ENCODE measurements at regions not wholly inside any gene's neighbourhood (a gene's known extent, or its start where the extent isn't known, plus 50 kb on each side); places are given as distances from the start of the nearest gene placed in this dataset.

- DNase-seq, result no peak
Observed at GRCh38 chr10:54914049-54914448, 113.0 kb upstream of the PCDH15 start.

DNA sequence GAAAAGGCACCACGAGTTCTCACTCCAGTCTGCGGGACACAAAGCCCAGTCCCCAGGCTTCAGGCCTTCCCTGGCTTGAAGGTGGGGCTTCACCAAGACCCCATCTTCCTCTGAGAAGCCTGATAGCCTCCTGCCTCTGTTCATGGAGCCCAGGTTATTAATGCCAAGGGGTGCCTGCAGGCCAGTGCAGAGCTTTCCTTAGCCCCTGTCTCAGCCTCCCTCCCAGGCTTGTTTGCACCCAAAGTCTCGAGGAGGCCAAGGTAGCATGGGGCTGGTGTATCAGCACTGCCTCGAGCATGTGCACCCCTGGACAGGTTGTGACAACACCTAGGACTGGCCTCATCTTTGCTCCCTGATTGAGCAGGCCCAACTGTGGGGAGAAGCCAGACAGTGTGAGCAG is 108.1 kb upstream of the PCDH15 start:
- DNase-seq, result no peak

GRCh38 chr10:54908019-54908418 is 107.0 kb upstream of the PCDH15 start:
- no peak for DNase-seq

GRCh38 chr10:54906940-54907339 is 105.9 kb upstream of the PCDH15 start:
- no peak for DNase-seq

GRCh38 chr10:54905578-54906192 is 104.7 kb upstream of the PCDH15 start:
- no peak for DNase-seq

- no peak for DNase-seq
Observed at GRCh38 chr10:54904833-54905232, 103.8 kb upstream of the PCDH15 start.

- no peak for DNase-seq
Observed at GRCh38 chr10:54903745-54904144, 102.7 kb upstream of the PCDH15 start.

DNA sequence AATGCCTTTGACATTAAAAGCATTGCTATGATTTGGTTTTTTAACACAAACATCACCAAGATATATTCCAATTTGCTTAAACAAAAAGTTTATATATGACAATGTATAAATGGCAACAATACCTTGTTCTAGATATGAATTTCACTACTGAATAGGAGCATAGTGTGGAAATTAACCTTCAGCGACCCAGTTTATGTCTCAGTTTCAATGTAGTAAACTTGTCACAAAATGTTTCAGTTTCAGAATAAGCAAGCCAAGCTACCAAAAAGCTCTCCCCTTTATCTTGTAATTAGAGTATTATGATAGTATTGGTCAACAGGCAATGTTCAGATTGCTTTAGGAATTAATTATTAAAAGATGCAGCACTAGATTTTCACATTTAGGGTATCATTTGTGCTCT is 99.6 kb upstream of the PCDH15 start:
- DNase-seq, result no peak

- no peak for DNase-seq
Observed at GRCh38 chr10:54880996-54881395, 80.0 kb upstream of the PCDH15 start.

DNA sequence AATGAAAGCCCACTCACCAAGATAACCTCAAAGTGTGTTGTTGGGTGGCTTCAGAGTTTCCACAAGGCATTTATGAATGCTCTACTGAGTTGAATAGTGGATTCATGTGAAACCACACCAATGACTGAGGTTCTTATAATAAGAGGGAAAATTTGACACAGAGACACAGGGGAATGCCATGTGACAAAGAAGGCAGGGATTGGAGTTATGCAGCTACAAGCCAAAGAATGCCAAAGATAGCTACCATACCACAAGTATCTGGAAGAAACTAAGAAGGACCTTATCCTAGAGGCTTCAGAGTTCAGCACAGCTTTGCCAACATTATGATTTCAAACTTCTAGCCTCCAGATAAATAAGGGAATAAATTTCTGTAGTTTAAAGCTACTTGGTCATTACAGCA is 68.0 kb upstream of the PCDH15 start:
- no peak for DNase-seq

DNA sequence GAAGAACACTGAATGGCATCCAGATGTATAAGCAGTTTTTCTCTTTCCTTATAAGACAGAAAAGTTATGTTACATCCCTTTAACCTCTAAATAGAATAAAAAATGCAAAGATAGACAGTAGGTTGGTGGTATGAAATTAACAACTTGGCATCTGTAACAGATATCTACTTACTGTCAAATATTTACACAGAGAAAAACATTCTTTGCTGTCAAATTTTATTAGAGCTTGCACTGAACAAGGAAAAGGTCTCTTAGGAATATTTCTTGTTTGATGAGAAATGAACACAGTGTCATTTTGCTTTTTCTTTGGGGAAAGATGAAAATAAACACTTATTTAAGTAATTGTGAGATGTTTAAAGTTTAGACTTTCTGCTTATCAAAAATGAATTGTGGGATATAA is 65.6 kb upstream of the PCDH15 start:
- DNase-seq, result no peak

- no peak for DNase-seq
Observed at GRCh38 chr10:54854843-54855242, 53.8 kb upstream of the PCDH15 start.

GRCh38 chr10:54854389-54854788 is 53.4 kb upstream of the PCDH15 start:
- DNase-seq, result no peak

GRCh38 chr10:54853883-54854282 is 52.9 kb upstream of the PCDH15 start:
- DNase-seq, result no peak
